ENCODE measurements at regions not wholly inside any gene's neighbourhood (a gene's known extent, or its start where the extent isn't known, plus 50 kb on each side); places are given as distances from the start of the nearest gene placed in this dataset.

GRCh38 chr6:19755181-19755580, 82.0 kb upstream of the ID4 start:
- POLR2A ChIA-PET, result no interaction called here
- CTCF ChIA-PET, result no interaction called here
- intact Hi-C loops (cut with DNase I, micrococcal nuclease), result no loop called here

GRCh38 chr6:19757036-19757435, 80.1 kb upstream of the ID4 start:
- Histone ChIP-seq H3K36me3 (ENCODE audit: insufficient read depth, low read length) (no peaks in the 10 kb centered on the region), H3K4me3 (ENCODE audit: low read length) (no peak overlapping the region), H3K27me3 (ENCODE audit: control insufficient read depth in 1 of 2, insufficient read depth in 2 of 2, low read length in 2 of 2) (no peaks in the 10 kb centered on the region), H3K27ac (ENCODE audit: low read depth in 1 of 2, low read length in 2 of 2) (no peak overlapping the region), H3K9me3 (ENCODE audit: control insufficient read depth in 1 of 2, insufficient read depth in 1 of 2, low read length in 2 of 2) (no peaks in the 10 kb centered on the region), H3K4me1 (ENCODE audit: insufficient read depth, low read length) (no peaks in the 10 kb centered on the region)
- Mint-ChIP-seq H3K36me3 (ENCODE audit: low read depth) (no peaks in the 10 kb centered on the region), H3K27me3 (peaks cover 5% of the 10 kb centered on the region), H3K4me1 (ENCODE audit: low read depth) (no peaks in the 10 kb centered on the region), H3K4me3 (no peak overlapping the region), H3K9me3 (no peaks in the 10 kb centered on the region), H3K27ac (no peak overlapping the region)
- TF ChIP-seq CTCF (IDR thresholded peaks at IDR 0.05), result no peak
- CTCF ChIA-PET, result no interaction called here
- DNase-seq, result no peak
- no peak for ATAC-seq (ENCODE audit: poor library complexity)
- intact Hi-C loops (cut with DNase I, micrococcal nuclease), result no loop called here
- POLR2A ChIA-PET, result no interaction called here

More at GRCh38 chr6:19755181-19755580, 82.0 kb upstream of the ID4 start:
- Mint-ChIP-seq H3K27me3 (peaks cover 5% of the 10 kb centered on the region), H3K9me3 (no peaks in the 10 kb centered on the region), H3K4me3 (no peak overlapping the region), H3K27ac (no peak overlapping the region), H3K4me1 (ENCODE audit: low read depth) (no peaks in the 10 kb centered on the region), H3K36me3 (ENCODE audit: low read depth) (no peaks in the 10 kb centered on the region)
- H3K27ac ChIP-seq (ENCODE audit: low read depth in 1 of 2, low read length in 2 of 2), result no peak overlapping the region
- DNase-seq (no peak), ATAC-seq (ENCODE audit: poor library complexity) (no peak)
- no peak overlapping the region for H3K4me3 ChIP-seq (ENCODE audit: low read length)
- no peak for TF ChIP-seq CTCF (IDR thresholded peaks at IDR 0.05)
- no peaks in the 10 kb centered on the region for H3K36me3 ChIP-seq (ENCODE audit: insufficient read depth, low read length)
- no peaks in the 10 kb centered on the region for H3K4me1 ChIP-seq (ENCODE audit: insufficient read depth, low read length)
- no peaks in the 10 kb centered on the region for H3K27me3 ChIP-seq (ENCODE audit: control insufficient read depth in 1 of 2, insufficient read depth in 2 of 2, low read length in 2 of 2)
- H3K9me3 ChIP-seq (ENCODE audit: control insufficient read depth in 1 of 2, insufficient read depth in 1 of 2, low read length in 2 of 2), result no peaks in the 10 kb centered on the region

GRCh38 chr6:19759117-19759880, 77.9 kb upstream of the ID4 start:
- intact Hi-C loops (cut with DNase I, micrococcal nuclease), result no loop called here
- POLR2A ChIA-PET, result no interaction called here
- CTCF ChIA-PET, result no interaction called here

More at GRCh38 chr6:19759117-19759880, 77.9 kb upstream of the ID4 start:
- TF ChIP-seq CTCF (IDR thresholded peaks at IDR 0.05), result no peak
- Mint-ChIP-seq H3K4me1 (ENCODE audit: low read depth) (no peaks in the 10 kb centered on the region), H3K27ac (no peak overlapping the region), H3K36me3 (ENCODE audit: low read depth) (no peaks in the 10 kb centered on the region), H3K9me3 (no peaks in the 10 kb centered on the region), H3K27me3 (peaks cover 5% of the 10 kb centered on the region), H3K4me3 (no peak overlapping the region)
- Histone ChIP-seq H3K9me3 (ENCODE audit: control insufficient read depth in 1 of 2, insufficient read depth in 1 of 2, low read length in 2 of 2) (no peaks in the 10 kb centered on the region), H3K27me3 (ENCODE audit: control insufficient read depth in 1 of 2, insufficient read depth in 2 of 2, low read length in 2 of 2) (no peaks in the 10 kb centered on the region), H3K27ac (ENCODE audit: low read depth in 1 of 2, low read length in 2 of 2) (no peak overlapping the region), H3K4me3 (ENCODE audit: low read length) (no peak overlapping the region), H3K4me1 (ENCODE audit: insufficient read depth, low read length) (no peaks in the 10 kb centered on the region), H3K36me3 (ENCODE audit: insufficient read depth, low read length) (no peaks in the 10 kb centered on the region)
- no peak for DNase-seq
- no peak for ATAC-seq (ENCODE audit: poor library complexity)

All from CD4-positive, alpha-beta T cell (primary cell).